Epidermal melanocyte (primary cell): ENCODE measurements at regions not wholly inside any gene's neighbourhood (a gene's known extent, or its start where the extent isn't known, plus 50 kb on each side); places are given as distances from the start of the nearest gene placed in this dataset.

ENCODE experiments used
- DNase-seq: peaks from one replicate; pipeline ENCODE4 v3.0.0; 2011; ENCODE audit warnings: low spot score; ENCODE audit not compliant: insufficient read length

- DNase-seq: no peak
These were observed 227.2 kb downstream of the SLC6A15 start for GRCh38 chr12:84685379-84685778.

DNA sequence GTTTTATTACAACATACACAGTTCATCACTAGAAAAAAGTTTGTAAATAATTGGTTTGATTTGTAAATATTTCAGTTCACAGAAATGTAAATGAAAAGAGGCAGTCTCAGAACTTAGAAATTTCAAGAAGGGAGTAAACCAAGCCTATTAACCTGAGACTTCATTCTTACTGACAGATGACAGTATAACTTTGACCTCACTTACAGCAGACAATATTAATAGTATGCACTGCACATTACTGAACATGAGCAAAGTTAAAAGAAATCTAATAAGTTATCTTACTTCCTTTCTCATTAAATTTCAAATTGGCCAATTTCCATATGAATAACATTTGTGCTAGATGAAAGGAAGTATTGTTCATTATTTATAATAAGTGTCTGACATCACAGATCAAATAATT, 235.8 kb downstream of the SLC6A15 start:
- no peak for DNase-seq

GRCh38 chr12:84661786-84662185, 250.8 kb downstream of the SLC6A15 start:
- DNase-seq: no peak

- DNase-seq: no peak
These were observed 252.5 kb downstream of the SLC6A15 start for GRCh38 chr12:84660139-84660538.

DNA sequence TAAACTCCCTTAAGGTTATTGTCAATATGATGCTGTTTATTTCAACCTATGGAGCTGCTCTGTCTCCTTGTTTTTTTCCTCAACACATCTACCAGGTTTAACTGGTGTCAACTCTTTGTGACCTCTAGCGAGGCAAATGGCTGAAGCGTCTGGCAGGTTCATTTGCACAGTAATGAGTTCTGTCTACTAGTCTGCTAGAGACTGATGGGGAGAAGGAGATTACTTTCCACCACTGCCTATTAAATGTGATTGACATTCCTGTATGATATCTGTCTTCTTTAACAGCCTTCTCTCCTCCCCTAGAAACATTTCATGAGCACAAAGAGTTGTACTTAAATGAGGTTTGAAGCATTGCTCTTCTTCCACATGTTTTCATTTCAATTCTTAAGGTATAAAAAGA, 253.7 kb downstream of the SLC6A15 start:
- no peak for DNase-seq

GRCh38 chr12:84656705-84657104, 255.9 kb downstream of the SLC6A15 start:
- no peak for DNase-seq

DNA sequence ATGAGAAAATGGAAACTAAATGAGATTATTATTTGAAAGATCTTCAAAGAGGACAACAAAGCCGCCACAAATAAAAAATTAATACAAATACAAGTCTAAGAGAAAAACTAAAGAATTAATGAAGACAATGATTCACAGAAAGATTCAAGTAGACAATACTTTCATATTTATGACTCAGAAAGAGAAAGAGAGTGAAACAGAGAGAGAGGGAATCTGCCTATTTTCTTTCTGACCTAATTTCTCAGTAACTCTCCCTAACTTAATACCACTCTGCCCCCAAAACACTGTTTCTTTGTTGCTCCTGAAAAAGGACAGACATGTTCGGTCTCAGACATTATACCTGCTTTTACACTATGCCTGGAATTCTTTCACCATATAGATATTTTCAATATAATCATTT, 259.1 kb downstream of the SLC6A15 start:
- DNase-seq: no peak

- DNase-seq: no peak
These were observed 264.2 kb downstream of the SLC6A15 start for GRCh38 chr12:84648425-84648824.

DNA sequence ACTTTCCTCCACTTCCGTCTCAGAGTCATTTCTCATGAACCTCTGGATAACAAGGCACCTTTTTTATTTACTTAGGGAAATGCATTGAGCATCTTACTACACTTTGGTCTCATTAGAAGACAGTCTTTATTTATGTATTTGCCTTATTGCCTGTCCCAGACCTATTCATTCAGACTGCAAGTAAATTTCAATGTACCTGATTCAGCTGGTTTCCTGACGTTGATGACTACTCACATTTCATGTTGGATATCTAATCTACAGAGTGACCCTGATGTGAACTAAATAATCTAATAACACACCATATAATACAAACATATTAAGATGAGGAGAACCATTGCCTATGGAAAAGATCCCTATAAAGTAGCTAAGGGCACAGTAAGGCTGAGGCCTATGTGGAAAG, 267.7 kb downstream of the SLC6A15 start:
- no peak for DNase-seq

DNA sequence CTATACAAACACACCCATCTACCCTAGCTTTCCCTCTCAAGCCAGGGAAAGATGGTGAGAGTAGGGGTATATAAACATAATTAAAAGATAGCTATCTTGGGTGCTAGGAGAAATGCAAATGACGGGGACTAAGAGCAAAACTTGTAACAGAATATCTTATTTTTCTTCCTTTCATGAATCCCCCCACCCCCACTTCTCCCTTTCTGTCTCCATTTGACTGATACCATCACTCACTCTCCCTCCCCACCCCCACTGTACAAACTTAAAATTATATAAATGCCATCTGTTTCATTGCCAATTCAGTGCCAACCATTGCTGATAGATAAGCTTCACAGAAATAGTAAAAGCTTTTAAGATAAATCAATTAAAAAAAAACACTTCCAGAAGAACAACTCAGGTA, 268.6 kb downstream of the SLC6A15 start:
- DNase-seq: no peak

DNA sequence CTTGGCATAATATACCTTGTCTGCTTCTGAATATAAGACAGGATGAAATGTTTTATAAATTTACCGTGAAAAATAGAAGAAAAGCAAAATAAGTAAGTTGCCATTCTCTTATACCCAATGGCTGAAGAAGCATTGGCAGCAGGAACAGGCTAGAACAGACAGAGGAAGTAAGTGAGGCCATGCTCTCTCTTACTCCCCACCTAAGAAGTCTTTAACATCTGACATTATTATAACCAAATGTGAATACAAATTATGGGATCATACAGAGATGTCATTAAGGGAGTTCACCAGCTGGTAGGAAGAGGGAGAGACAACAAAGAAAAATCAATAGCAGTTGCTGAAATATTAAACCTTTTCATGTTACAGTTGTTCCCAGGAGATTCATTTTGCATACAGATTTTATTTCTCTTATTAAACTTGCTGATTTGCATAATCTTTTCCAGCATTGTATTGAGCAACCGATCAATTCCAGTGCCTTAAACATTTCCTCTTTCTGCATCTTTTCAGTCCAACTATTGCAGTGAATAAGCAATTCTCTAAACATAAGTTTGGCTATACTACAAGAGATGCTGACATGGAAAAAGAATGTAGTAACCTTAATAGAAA, 270.6 kb downstream of the SLC6A15 start:
- DNase-seq: no peak

DNA sequence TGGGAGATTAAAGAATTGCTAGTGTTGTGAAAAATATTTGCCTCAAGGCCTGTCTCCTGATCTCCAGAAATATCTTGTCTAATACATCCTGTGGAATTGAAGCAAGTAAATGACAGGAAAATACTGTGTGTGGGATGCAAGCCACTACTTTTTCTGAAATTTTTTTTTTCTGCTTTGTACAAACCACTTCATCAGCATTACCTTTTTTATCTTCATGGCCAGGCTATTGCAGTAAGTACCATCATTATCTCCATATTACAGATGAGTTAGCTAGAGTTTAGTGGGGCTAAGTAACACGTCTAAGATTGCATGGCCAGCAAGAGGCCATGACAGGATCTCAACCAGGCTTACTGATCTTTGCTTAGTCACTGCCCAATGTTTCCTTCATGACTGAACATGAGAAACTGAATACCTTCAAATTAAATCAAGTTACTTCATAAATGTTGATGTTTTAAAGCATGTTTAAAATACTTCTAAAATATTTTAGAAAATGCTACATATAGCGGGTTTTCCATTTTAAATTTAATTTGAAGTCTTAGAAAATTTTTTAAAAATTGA, 273.7 kb downstream of the SLC6A15 start:
- DNase-seq: no peak

GRCh38 chr12:84637926-84638325, 274.7 kb downstream of the SLC6A15 start:
- no peak for DNase-seq

- no peak for DNase-seq
These were observed 275.8 kb downstream of the SLC6A15 start for GRCh38 chr12:84636801-84637290.

GRCh38 chr12:84634526-84634925, 278.1 kb downstream of the SLC6A15 start:
- no peak for DNase-seq

DNA sequence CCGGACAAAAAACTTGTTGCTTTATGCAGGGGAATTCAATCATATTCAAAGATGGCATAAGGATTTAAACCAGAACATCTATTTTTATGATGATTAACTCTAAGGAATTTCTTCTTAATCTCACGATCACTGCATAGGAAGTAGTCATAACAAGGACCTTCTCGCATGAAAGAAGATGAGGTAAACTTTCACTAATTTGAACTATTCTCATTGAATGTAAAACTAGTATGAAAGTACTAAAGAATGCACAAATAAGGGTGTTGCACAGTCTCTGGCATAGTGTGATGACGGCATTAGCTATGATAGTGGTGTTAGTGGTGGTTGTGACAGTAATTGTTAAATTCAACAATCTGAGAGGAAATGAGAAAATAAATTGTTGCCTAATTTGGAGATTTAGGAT, 280.0 kb downstream of the SLC6A15 start:
- no peak for DNase-seq

DNA sequence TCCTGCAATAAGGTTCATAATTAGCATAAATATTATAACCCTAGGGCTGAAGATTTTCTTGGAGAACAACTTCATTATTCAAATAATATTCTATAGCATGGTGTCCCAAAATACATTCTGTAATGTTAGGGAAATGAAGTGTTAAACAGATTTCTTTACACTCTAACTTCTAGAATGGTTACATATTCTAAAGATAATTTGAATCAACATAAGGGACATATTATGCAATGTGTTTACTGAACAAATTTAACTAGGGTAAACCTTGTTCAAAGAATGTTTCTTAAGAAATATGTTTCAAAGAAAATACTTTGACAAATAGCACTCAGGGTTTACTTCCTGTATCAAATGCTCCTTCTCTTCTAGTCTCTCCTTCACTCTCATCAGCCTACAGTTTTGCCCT, 281.6 kb downstream of the SLC6A15 start:
- no peak for DNase-seq

- DNase-seq: no peak
These were observed 285.0 kb downstream of the SLC6A15 start for GRCh38 chr12:84627593-84627992.

GRCh38 chr12:84624601-84625000, 288.0 kb downstream of the SLC6A15 start:
- no peak for DNase-seq

GRCh38 chr12:84619053-84619571, 293.5 kb downstream of the SLC6A15 start:
- no peak for DNase-seq

DNA sequence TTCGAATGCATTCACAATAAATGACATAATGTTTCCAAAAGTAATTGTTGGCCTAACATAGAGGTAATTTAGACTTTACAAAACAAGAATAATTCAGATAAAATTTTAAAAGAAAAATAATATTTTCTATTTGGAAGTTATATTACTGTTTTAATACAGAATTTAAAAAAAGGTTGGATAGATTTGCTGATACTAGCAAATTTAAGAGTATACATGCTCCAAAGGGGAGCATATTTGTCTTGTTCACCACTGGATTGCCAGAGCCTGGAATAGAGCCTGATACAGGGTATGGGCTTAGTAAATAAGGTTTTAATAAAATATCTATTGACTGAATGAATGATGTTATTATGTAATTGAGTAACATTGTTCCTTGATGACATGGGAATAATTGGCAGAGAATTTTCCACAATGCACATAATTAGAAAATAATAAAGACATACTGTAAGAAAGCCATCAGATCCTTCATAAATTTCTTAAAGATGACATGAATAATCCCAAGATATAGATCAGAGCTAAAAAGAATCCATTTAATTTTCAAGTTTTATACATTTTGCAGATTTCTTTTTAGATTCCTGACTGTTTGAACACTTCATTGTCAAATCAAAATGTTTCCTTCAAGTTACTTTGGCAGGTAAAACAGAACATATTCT, 305.3 kb downstream of the SLC6A15 start:
- DNase-seq: no peak

- DNase-seq: no peak
These were observed 306.6 kb downstream of the SLC6A15 start for GRCh38 chr12:84605983-84606382.

DNA sequence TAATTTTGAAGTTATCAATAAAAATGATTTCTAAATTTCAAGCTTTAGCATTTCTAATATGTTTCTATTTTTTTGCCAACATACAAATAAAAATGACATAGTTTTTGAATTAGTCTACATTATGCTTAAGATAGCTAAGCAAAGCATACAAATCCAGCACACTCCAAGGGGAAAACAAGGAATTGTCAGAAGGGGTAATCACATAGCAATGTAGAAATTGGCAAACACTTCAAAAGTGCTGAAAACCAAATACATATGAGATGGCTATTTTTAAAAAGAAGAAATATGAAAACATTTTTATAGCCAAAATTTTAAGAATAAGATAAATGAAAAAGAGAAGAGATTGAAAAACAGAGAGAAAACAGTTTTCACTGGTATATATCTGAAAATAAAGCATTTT, 308.0 kb downstream of the SLC6A15 start:
- DNase-seq: no peak
